ENCODE measurements at regions not wholly inside any gene's neighbourhood (a gene's known extent, or its start where the extent isn't known, plus 50 kb on each side); places are given as distances from the start of the nearest gene placed in this dataset.
A peak's percentile ranks its signal among the peaks of the same experiment; 100 is the strongest.

DNA sequence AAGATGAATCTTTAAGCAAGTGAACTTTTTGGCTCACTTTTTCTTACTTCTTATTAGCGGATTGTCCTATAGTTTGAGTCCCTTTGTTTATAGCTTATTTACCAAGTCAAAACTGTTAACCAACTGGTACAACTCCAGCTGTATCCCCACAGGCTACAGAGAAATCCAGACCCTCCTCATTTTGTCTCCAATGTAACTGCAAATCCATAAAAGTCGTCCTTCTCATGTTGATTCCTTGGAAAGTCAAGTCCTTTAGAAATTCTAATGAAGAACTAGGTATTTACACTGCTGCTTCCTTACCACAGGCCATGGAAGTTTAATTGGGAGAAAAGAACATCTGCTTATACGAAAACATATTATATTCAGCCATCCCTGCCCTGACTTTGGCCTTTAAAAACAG is 729.1 kb upstream of the NRSN1 start:
- DNase-seq (ENCODE audit: low spot score) = no peak

DNA sequence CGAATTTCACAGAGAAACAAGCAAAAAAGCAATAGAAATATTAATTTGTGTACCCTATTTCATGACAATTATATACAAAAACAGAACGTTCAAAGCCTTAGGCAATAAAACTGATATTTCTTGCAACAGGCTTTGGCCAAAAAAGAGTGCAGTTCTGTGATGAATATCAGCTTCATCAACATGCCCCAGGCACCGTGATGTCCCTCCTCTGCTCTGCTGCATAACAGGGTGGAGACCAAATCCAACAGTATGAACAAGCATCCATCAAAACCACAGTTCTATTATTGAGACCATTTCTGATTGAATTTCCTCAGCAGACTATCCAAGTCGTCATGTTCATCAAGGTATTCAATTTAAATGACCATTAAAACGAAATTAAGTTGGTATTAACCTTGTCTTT is 722.6 kb upstream of the NRSN1 start:
- TF ChIP-seq, protein P1, sequence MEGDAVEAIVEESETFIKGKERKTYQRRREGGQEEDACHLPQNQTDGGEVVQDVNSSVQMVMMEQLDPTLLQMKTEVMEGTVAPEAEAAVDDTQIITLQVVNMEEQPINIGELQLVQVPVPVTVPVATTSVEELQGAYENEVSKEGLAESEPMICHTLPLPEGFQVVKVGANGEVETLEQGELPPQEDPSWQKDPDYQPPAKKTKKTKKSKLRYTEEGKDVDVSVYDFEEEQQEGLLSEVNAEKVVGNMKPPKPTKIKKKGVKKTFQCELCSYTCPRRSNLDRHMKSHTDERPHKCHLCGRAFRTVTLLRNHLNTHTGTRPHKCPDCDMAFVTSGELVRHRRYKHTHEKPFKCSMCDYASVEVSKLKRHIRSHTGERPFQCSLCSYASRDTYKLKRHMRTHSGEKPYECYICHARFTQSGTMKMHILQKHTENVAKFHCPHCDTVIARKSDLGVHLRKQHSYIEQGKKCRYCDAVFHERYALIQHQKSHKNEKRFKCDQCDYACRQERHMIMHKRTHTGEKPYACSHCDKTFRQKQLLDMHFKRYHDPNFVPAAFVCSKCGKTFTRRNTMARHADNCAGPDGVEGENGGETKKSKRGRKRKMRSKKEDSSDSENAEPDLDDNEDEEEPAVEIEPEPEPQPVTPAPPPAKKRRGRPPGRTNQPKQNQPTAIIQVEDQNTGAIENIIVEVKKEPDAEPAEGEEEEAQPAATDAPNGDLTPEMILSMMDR (IDR thresholded peaks at IDR 0.05; ENCODE audit: extremely low read depth, missing control alignments) = no peak
- no peak for DNase-seq (ENCODE audit: low spot score)

More for the DNA sequence above, 729.1 kb upstream of the NRSN1 start:
- TF ChIP-seq, protein P1 (IDR thresholded peaks at IDR 0.05; ENCODE audit: extremely low read depth, missing control alignments) = no peak

DNA sequence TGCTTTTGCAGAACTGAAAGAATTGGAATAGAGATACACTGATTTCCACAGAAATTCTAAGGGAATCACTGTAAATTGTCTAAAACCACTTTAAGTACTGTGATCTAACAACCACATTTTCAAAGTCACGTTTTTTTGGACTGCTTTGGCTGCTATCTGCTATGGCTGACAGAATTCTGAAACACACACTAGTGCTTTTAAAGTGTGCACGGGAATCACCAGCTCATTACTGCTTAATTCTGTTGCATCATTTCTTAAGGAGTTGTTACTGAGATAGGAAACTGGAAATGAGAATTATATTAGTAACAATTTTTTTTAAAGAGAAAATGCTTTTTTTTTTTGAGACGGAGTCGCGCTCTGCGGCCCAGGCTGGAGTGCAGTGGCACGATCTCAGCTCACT is 716.5 kb upstream of the NRSN1 start:
- no peak for DNase-seq (ENCODE audit: low spot score)
- TF ChIP-seq, protein P1 (IDR thresholded peaks at IDR 0.05; ENCODE audit: extremely low read depth, missing control alignments) = no peak

DNA sequence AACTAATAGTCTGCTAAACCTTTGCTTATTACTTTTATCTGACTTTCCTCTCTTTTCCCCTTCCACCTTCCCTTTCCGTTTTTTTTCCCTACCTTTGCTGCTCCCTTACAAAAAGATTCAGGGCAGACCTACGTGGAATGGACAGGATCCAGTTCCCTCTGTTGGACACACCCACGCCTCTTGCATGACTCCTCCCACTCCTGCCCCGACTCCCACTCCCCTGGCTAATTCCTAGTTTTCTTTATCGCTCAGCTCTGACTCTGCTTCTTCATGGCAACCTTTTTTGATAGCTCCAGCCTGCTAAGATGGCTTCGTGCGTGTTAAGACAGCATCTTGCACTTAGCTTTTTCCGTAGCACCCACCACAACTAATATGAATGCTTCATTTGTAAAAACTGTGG is 715.6 kb upstream of the NRSN1 start:
- no peak for DNase-seq (ENCODE audit: low spot score)
- TF ChIP-seq, protein P1 (IDR thresholded peaks at IDR 0.05; ENCODE audit: extremely low read depth, missing control alignments) = no peak

DNA sequence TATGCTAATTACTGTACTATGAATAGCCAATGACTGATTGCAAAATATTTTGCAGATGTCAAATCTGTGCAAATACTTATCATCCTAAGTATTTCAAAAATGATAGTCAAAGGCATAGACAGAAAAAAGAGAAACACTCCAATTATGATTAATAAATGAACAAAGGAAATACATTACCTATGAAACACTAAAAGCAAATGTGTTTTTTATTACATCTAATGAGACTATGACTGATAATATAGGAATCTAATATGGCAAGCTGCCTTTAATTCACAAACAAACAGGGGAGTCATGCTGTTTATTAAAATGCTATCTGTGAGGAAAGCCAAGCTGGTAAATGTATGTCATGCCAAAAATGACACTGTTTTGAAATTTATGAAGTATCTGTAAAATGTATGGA is 713.2 kb upstream of the NRSN1 start:
- TF ChIP-seq, protein P1 (IDR thresholded peaks at IDR 0.05; ENCODE audit: extremely low read depth, missing control alignments) = no peak
- no peak for DNase-seq (ENCODE audit: low spot score)

DNA sequence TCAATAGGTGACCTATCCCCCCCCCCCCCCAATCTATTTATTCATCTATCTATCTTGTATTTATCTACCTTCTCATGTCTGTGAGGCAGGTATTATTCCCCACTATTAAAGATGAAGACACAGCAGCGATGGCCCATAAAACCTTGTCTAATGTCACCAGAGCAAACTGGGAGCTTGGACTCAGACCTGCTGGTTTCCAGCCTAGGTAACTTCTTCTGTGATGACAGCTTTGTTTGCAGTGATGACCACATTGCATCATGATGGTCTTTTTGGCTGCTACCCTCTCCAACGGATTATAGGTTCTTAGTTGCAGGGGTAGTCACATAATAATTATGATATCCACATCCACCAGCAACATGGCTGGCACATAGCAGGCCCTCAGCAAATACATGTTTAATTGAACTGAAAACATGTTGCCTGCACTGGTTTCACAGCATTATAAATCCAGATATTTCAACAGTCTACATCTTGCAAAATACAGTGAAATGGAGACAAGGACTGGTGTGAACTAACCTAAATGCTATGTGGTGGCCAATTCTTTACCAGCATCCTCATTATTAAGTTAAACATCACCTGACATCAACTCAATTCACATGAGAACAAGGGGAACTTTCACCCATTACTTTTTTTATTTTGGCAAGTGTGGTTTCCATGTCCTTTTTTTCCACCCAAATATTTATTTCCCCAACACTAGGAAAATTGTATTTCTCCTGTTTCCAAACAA is 712.5 kb upstream of the NRSN1 start:
- TF ChIP-seq, protein P1 (IDR thresholded peaks at IDR 0.05; ENCODE audit: extremely low read depth, missing control alignments) = no peak
- DNase-seq (ENCODE audit: low spot score) = no peak

DNA sequence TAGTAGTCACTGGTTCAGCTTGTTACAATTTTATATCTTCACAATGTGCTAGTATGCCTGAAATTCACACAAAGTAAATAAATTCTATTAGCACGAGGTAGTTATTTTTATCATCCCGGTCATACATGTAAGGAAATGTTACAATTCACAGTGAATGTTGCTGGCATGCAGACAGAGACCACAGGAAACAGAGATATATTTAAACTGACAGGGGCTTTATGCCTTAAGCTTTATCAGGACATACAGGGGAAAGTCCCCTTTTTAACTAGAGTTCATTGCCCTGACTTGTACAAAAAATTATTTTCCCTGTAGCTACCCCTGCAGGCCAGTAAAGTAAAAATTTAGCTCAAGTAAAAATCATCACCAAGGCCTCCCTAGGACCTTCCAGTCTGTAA is 712.0 kb upstream of the NRSN1 start:
- TF ChIP-seq, protein P1 (IDR thresholded peaks at IDR 0.05; ENCODE audit: extremely low read depth, missing control alignments) = no peak
- peak; percentile 21 for DNase-seq (ENCODE audit: low spot score)
